ENCODE measurements at regions not wholly inside any gene's neighbourhood (a gene's known extent, or its start where the extent isn't known, plus 50 kb on each side); places are given as distances from the start of the nearest gene placed in this dataset.

DNA sequence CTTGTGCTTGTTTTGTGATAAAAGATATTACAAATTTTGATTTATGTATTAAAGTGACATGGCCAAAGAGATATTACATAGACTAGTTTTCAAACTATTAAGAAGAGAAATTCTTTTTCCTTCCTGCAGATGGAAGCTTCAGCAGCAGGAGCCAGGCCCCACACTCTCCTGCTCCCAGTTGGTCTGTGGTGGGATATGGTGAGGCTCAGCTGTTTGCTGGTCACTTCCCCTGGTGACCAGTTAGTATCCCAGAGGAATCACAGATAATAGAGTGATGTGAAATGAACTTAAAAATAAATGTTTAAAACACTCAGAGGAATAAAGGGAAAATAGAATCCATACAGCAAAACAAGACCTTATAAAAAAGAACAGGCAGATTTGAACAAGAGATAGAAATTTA lies 154.7 kb downstream of the KTN1 start:
- DNase-seq (ENCODE audit: low spot score) = no peak

DNA sequence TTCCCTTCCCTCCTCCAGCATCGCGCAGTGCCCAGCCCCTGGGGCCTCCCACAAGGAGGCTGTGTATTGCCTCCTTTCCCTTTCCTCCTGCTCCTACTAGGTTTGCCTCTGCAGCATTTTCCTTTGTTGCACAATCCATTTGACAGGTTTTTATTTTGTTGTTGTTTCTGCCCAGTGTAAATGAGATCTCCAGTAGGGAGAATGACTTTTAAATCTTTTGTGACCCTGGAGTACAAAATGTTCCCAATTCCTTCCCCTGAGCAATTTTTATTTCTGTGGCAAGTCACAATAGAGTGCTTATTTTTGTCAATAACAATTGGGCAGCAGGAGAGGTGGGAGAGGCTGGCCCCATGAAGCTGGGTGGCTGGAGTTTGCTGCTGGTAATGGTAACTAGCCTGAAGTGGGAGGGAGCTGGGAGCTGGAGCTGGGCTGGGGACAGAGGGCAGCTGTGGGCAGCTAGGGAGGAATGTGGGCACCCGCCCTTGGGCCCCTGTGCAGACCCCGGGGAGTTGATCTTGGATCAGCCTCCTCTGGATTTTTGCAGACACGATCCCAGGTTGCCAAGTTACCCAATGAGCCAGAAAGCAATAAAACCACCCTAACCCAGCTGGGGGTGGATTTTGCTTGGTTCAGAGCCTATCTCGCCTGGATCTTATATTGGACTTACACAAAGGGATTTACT lies 160.1 kb downstream of the KTN1 start:
- no peak for DNase-seq (ENCODE audit: low spot score)

DNA sequence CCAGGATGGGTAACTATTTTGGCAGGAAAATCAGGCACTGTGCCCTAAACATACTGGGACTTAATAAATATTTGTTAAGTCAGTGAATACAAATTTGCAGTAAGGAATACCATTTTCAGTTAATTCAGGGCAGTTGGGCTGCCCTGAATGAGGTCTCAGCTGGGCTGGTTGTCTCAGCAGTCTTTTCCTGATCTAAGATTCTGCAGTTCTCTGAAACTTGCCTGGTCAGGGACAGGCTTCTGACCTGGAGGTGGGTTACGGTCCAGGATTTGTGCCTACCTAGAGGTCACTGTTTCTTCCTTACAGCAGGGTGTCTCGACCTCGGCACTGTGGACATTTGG lies 160.6 kb downstream of the KTN1 start:
- DNase-seq (ENCODE audit: low spot score) = no peak

DNA sequence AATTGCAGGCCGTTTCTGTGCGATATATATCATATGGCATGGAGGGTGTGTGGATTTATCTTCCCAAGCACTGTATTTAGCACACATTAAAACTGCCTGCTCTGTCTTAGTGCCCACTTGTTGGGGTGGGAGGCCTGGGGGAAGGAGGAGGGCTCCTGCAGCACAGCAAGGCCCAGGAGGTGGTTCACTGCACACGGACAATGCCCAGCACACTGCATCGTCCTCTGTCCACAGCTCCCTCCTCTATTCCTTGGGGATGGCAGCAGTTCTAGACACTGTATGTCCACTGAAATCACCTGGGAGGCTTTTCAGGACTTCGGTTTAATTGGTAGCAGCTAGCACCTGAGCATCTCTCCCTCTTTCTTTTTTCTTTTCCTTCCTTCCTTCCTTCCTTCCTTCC lies 161.2 kb downstream of the KTN1 start:
- DNase-seq (ENCODE audit: low spot score) = no peak

DNA sequence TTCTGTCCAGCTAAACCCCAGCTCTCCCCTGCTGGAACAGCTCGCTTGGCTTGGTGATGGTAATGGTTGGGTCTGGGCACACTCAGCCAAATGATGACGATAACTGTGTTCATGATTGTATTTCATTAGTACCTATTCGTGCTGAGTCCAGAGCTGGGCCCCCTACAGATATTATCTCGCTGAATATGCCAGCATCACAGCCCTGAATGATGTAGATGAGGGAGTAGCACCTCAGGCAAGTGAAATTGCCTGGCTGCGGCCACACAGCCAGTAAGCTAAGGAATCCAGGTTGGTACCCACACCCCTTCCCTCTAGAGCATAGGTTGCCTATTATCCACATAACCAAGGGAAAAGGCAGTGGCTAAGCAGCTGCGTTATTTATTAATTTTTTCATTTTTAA lies 163.5 kb downstream of the KTN1 start:
- DNase-seq (ENCODE audit: low spot score) = no peak

DNA sequence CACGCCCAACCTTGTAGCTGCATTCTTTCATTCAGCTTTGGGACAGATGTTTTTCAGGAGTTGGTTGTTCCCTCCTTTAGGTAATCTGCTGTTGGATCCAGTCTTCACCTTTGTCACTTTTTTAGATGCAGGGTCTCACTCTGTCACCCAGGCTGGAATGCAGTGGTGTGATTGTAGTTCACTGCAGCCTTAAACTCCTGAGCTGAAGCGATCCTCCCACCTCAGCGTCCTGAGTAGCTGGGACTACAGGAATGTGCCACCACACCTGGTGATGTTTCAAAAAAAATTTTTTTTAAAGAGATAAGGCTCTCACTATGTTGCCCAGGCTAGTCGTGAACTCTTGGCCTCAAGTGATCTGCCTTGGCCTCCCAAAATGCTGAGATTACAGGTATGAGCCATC lies 164.3 kb downstream of the KTN1 start:
- DNase-seq (ENCODE audit: low spot score) = no peak

DNA sequence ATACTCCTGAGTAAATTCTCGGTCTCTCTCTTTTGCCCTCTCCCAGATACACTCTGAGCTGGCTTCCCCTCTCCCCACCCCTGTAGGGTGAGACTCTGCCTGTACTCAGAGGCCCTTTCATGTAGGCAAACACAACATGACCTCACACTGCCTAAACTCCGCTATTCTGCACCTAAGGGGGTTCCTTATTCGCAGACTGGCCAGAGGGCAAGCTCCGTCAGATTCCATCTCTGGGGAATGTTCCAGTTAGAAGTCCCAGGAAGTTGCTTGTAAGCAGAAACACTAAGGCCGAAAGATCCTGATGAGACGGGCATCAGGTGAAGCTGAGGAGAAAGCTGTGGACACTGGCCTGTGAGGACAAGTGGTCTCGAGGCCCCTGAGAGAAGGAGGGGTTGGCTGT lies 165.9 kb downstream of the KTN1 start:
- DNase-seq (ENCODE audit: low spot score) = no peak

DNA sequence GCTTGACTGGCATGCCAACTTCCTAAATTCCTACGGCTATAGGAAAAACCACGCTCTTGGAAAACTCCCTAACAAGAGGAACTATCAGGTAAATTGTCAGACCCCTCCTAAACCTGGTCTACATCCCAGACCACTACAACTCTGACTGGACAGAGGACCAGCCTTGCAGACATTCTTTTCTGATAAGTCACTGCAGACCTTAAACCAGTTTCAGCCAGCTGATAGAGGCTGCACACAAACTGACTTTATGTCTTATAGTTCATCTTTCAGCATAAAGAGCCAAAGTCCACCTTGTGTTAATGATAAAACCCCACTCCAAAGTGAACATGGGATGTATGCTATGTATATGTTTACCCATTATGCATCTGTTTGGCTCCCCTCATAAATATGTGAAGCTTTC lies 166.6 kb downstream of the KTN1 start:
- DNase-seq (ENCODE audit: low spot score) = peak; percentile 12

DNA sequence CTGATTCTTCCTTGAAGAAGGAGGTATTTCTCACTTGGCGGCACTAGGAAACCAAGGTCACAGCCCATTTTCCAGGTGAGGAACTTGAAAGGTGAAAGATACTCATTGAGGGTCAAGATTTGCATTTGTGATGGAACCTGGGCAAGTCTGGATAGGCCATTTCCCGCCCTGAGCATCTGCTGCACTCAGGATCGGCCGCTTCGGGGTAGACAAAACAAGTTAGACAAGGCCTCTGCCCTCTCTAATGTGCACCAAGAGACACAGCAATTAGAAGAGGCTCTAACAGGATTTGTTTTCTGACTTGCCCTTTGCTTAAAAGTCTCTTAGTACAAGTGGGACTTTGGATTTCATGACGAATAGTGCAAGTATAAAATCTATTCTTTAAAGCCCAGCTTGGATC lies 167.2 kb downstream of the KTN1 start:
- no peak for DNase-seq (ENCODE audit: low spot score)

DNA sequence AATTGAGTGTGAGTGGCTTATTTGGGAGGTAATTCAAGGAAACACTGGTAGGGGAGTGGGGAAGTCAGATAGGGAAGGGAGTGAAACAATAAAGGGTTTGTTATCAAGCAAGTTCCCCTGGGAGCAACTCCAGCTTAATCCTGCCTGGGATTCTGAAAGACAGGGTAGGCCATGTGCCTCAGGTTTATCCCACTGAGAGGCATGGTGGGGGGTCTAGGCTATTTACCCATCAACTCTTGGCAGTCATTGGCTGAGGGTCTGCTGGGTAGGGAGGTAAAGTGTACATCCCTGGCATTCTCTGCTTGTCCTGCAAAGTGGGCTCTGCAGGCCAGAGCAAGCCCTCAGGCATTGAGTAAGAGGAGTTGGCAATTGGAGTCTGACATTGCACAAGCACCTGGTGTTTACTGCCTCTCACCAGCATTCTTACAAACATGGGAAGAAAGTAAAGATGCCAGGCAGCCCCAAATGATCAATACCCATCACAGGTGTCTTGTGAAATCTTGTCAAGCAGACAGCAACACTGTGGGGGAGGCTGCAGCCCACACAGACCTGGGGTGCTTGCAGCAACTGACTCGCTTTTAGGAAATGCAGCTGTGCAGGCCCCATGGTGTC lies 169.3 kb downstream of the KTN1 start:
- no peak for DNase-seq (ENCODE audit: low spot score)

DNA sequence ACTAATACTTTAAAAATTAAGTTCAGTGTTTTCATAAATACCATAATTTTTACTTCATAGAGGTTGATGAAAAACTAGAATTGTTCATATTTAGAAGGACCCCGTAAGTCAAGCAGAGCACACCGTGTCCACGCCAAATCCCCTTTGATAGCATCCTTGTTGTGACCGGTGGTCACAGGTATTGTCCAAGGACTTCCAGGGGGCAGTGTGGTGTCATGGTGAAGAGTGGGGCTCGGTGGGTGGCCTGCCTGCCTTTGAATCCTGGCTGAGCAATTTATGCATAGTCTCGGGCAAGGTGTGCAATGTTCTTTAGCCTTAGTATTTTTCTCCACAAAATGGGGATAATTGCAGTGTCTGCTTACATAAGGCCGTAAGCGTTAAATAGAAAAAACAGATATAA lies 169.9 kb downstream of the KTN1 start:
- DNase-seq (ENCODE audit: low spot score) = no peak

DNA sequence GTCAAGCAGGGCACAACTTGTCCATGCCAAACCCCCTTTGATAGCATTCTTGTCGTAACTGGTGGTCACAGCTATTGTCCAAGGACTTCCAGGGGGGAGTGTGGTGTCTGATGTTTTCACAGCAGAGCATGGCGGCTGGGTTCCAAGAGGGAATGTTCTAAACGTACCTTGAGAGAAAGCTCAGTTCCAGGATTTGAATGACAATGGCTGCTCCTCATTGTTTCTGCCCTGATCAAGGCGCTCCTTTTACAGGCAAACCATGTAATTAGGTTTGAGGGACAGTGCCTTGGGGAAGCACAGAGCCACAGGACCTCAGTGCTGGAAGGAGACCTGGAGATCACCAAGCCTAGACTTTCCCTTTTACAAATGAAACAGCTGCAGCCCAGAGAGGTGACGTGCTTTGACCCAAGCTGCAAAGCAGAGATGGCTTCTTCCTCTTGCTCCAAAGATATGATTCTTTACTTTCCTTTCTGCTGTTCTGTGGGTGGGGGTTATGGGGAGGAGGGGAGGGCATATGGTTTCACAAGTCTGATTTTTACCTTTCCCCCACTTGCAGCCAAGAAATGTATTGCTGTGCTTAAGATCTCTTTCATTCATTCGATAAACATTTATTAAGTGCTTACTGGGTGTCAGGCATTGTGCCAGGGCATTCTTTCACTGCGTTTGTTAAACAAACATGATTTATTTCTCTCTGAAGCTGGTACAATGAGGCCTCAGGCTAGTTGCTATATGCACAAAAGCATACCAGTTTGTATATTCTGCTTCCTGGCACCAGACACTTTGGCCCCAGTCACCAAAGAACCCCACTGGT lies 172.8 kb downstream of the KTN1 start:
- DNase-seq (ENCODE audit: low spot score) = peak; percentile 78

DNA sequence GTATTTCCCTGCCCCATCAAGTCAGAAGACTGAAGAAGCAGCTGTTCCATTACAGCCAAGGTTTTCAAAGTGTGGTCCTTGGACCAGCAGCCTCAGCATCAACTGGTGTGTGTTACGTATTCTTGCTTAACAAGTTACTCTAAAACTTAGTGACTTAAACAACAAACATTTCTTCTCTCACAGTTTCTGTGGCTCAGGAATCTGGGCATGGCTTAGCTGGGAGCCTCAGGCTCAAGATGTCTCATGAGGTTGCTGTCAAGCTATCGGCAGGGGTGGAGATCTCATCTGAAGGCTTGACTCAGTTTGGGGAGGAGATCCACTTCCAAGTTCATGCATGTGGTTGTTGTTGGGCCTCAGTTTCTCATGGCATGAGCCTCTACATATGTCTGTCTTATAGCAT lies 174.5 kb downstream of the KTN1 start:
- no peak for DNase-seq (ENCODE audit: low spot score)

DNA sequence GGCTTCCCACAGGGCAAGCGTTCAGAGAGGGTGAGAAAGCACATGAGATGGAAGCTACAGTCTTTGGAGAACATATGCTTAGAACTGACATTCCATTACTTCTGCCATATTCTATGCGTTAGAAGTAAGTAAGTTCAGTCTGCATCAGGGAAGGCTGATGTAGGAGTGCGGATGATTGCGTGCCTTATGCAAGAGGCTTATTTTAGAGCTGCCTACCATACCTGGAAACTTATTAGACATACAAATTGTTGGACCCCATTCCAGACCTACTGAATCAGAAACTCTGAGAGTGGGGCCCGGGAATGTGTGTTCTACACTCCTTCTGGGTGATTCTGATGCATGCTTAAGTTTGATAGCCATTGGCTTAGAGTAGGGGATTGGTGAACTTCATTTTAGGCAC lies 174.9 kb downstream of the KTN1 start:
- DNase-seq (ENCODE audit: low spot score) = no peak

DNA sequence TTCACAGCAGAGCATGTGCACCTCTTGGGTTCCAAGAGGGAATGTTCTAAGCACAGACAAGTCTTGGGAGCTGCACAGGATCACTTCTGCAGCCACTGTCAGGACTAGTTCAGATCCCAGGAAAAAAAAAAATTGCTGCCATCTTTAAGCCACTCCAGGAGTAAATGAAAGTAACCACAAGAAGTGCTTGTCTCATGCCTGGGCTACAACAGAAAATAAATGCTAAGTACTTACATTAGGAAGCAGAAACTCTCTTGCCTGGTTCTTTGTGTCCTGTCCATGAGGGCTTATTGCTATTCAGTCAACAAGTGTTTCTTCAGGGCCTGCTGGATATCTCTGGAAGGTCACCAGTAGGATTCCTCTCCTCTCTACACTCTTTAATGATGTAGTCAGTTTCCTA lies 176.1 kb downstream of the KTN1 start:
- no peak for DNase-seq (ENCODE audit: low spot score)

DNA sequence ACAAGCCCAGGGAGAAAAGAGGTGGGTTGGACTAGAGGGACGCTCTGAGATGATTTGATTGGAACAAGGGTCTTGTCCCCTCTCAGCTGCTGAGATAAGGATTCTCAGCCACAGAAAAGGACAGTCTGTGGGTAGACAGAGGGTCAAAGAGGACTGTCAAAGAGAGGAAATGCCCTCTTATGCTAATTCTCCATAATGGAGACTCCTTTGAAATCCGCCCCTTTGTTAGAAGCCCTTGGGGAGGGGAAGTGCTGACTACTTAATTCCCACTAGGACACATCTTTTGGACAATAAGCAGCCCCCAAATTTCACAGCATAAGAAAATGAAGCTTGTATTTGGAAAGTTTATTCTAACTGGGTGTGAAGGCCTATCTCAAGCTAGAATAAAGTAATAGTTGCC lies 176.6 kb downstream of the KTN1 start:
- no peak for DNase-seq (ENCODE audit: low spot score)

DNA sequence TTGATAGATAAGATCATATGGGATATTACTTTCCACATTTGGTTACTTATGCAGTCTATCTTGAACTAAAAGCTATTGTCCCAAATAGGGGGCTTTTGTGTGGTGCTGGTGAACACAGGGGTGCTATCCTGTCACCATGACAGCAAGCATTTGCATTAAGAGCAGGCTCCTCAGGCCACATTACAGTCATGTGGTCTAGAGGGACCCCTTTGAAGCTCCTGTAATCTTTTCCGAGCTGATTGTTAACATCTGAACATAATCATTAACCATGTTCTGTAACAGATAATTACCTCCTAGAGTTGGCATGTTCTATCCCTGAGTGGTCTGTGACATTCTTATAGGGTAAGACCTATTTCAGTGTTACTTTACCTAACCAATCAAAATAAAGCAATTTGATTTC lies 178.8 kb downstream of the KTN1 start:
- no peak for DNase-seq (ENCODE audit: low spot score)

DNA sequence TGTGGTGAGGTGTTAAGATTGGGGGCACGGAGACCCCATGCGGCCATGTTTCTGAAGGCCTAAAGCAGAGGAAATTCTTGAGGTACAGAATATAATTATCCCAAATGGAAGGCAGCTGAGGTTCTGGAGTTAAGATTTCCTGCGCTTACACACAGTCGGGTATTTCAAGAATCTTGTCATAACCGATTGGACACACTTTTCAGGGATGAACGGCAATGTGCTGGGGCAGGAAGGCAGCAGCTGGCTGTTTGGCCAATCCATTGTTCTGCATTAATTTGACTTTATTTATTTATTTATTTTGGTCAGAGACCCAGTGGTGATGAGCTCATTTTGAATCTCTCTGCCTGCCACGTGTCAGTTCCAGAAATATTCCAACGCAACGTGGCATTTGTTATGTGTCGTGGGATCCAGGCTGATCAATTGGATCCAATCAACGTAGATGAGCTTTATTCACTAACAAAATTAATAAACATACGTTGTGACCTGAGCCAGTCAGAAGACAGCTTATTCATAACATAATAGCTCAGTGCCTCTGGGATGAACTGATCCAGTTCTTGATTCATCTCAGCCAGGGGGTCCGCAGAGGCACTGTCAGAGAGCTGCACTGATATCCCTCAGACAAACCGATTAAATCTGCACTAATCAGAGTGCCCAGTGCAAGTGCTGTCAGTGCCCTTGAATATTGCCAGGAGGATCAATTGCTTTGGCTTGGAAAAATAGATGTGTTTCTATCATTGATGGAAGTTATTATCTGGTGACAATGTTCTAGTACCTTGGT lies 181.0 kb downstream of the KTN1 start:
- no peak for DNase-seq (ENCODE audit: low spot score)

DNA sequence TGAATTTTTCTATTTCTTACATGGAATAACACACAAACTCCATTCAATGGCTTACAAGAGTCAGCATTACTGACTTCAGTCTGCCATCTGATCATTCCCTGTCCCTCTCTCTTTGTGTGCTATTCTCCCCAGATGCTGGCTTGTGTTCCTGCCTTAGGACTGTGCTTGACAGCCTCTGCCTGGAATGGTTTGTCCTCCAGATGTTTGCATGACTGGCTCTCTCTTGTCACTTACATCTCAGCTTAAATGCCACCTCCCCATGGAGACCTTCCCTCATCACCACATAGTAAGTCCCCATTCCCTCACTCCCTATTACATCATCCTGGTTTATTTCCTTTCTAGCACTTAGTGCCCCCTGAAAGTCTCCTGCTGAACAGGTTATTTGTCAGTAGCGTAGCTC lies 181.6 kb downstream of the KTN1 start:
- DNase-seq (ENCODE audit: low spot score) = no peak

DNA sequence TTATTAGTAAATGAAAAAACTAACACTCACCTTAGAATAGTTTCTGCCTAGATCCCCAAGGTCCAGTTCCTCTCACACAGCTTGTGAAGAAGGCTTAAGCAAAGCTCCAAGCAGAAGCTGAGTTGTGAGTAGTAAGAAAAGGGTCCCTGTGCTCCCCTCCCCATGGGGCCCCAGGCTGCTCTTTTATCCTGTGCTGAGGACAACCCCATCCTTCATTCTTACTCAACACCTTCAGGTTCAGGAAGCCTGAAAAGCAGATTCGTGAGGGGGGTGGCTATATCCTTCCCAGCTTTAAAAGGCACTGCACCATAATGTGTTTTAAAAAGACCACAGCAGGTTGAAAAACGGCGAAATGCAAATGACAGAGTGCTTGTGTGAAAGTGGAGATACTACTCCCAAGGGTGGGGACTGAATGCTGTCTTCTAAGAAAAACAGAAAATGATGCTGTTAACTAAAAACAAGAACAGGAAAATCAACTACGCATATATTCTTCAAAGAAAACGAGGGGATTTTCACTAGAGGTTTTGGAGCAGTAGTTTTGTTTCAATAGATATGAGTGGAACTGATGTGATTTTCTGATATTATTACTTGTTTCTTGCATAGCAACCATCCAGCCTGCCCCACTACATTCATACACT lies 182.7 kb downstream of the KTN1 start:
- DNase-seq (ENCODE audit: low spot score) = no peak

DNA sequence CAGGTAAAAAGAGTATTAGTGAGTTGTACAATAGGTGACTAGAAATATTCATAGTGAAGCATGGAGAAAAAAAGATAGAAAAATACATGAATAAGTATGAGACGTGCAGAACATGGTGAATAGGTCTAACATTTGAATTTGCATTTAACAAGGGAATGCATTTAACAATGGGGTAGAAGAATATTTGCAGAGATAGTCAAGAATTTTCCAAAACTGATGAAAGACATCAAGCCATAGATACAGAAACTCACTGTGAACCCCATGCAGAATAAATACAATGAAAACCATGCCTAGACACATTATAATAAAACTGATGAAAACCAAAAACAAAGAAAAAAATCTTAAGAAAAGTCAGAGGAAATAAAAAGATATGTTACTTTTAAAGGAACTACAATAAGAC lies 184.8 kb downstream of the KTN1 start:
- no peak for DNase-seq (ENCODE audit: low spot score)

DNA sequence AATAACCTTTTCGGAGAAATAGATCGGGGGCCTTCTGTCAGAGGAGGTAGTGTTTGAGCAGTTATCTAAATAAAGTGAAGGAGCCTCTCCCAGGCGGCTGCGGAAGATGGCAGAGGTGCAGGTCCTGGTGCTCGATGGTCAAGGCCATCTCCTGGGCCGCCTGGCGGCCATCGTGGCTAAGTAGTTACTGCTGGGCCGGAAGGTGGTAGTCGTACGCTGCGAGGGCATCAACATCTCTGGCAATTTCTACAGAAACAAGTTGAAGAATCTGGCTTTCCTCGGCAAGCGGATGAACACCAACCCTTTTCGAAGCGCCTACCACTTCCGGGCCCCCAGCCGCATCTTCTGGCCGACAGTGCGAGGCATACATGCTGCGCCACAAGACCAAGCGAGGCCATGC lies 186.1 kb downstream of the KTN1 start:
- DNase-seq (ENCODE audit: low spot score) = no peak

Data from HT-29 (cell line).